NT2/D1 (cell line): ENCODE measurements at regions not wholly inside any gene's neighbourhood (a gene's known extent, or its start where the extent isn't known, plus 50 kb on each side); places are given as distances from the start of the nearest gene placed in this dataset.

Experiments
- DNase-seq: peaks from one replicate; pipeline ENCODE4 v3.0.0-alpha.2; 2011; ENCODE audit warnings: low read depth, low spot score
- H3K27me3 ChIP-seq: 2 replicates; pipeline ENCODE4 v1.6.0; 2011; ENCODE audit warnings: mild to moderate bottlenecking; ENCODE audit not compliant: insufficient read length, insufficient read depth
- H3K36me3 ChIP-seq: 2 replicates; pipeline ENCODE4 v1.6.1; 2011; ENCODE audit warnings: mild to moderate bottlenecking, low read length, mixed read lengths; ENCODE audit not compliant: insufficient read depth, insufficient read length
- H3K4me1 ChIP-seq: 2 replicates; pipeline ENCODE4 v1.5.1; 2011; ENCODE audit not compliant: insufficient read depth, insufficient read length
- H3K4me3 ChIP-seq: 2 replicates; pipeline ENCODE4 v1.5.1; 2011; ENCODE audit warnings: low read depth; ENCODE audit not compliant: insufficient read length
- H3K9ac ChIP-seq: 2 replicates; pipeline ENCODE4 v1.6.0; 2011; ENCODE audit warnings: low read depth; ENCODE audit not compliant: insufficient read length
- H3K9me3 ChIP-seq: 2 replicates; pipeline ENCODE4 v1.5.1; 2011; ENCODE audit warnings: mild to moderate bottlenecking, low read length; ENCODE audit not compliant: insufficient read depth
- SUZ12 ChIP-seq: IDR thresholded peaks from 2 replicates; pipeline ENCODE4 v1.6.1; 2011; ENCODE audit not compliant: insufficient read length, insufficient read depth; ENCODE audit errors: extremely low read depth
- YY1 ChIP-seq: IDR thresholded peaks from 2 replicates; pipeline ENCODE4 v1.6.1; 2011; ENCODE audit not compliant: insufficient read length, insufficient read depth
- ZNF274 ChIP-seq: IDR thresholded peaks from 2 replicates; pipeline ENCODE4 v1.6.1; 2011; ENCODE audit warnings: mild to moderate bottlenecking, low read depth, low read length

DNA sequence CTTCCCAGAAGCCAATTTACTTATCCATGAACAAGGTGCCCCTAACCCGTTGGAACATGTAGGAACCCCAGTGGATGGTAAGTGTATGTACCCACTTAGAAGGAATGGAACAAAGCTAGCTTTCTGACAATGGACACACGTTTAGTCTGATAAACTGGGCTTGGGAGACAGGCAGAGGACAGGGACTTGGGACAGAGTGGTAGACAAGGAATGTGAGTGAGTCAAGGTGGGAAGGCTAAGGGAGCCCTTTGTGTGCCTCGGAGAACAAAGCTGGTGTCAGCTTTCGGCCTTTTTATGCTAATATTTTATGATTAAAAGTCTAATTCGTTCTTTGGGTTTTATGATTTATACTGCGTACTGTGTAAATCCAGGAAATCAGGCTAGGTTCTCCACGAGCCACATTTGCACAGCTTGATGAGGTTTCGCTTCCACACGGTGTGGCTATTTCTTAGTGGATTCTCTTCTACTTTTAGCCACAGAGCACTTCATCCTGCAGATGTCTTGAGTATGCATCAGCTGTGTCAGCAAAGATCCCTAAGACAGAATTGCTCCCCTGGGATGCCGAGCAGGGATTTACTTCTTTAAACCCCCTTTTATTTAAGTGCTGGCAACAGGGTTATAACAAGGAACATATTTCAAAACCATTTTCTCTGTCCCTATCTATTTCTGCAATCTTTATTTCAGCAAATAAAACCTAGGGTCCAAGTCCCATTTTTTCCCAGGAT, 258.5 kb downstream of the DLEU7 start:
- Histone ChIP-seq H3K36me3 (no peaks in the 10 kb centered on the region), H3K4me1 (no peaks in the 10 kb centered on the region), H3K9ac (no peak overlapping the region), H3K27me3 (no peaks in the 10 kb centered on the region), H3K4me3 (no peak overlapping the region), H3K9me3 (no peaks in the 10 kb centered on the region)
- DNase-seq, result no peak
- TF ChIP-seq YY1 (no peak), ZNF274 (no peak), SUZ12 (no peak)

- no peak overlapping the region for H3K4me3 ChIP-seq
- no peak for DNase-seq
- no peaks in the 10 kb centered on the region for H3K4me1 ChIP-seq
- no peaks in the 10 kb centered on the region for H3K27me3 ChIP-seq
- no peaks in the 10 kb centered on the region for H3K9me3 ChIP-seq
- no peaks in the 10 kb centered on the region for H3K36me3 ChIP-seq
- no peak for TF ChIP-seq YY1
- TF ChIP-seq ZNF274, result no peak
- TF ChIP-seq SUZ12, result no peak
- H3K9ac ChIP-seq, result no peak overlapping the region
These were observed 257.6 kb downstream of the DLEU7 start for GRCh38 chr13:50585674-50586413.

DNA sequence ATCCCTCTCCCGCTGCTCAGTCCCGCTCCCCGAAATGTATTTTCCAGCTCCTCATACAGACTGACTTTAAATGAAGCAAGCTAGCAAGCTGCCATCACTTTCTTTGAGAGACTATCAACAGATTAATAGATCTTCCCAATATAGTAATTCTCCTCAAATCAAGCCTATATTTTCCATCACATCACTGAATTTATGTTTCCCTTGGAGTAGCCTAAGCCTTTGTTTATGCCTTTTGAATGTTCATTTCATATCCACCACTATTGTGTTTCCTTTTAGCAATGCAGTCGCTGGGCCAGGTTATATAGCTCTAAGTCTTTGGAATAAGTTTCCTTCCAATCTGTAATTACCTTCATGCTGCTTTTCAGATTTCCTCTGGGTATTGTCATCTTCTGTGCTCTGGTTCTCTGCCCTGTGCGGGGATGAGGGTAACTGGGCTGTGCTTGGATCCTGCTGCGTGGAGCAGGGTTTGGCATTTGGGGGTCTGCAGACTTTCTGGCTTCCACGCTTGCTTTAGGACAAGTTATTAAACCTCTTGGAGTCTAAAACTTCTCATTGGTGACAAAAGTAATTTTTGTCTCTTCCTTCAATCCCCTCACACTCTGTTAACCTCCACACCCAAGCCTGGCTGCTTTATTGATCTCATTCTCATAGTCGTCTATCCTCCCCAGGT, 256.9 kb downstream of the DLEU7 start:
- Histone ChIP-seq H3K4me1 (no peaks in the 10 kb centered on the region), H3K9ac (no peak overlapping the region), H3K27me3 (no peaks in the 10 kb centered on the region), H3K36me3 (no peaks in the 10 kb centered on the region), H3K4me3 (no peak overlapping the region), H3K9me3 (no peaks in the 10 kb centered on the region)
- no peak for DNase-seq
- TF ChIP-seq ZNF274 (no peak), SUZ12 (no peak)

- H3K4me1 ChIP-seq, result no peaks in the 10 kb centered on the region
These were observed 256.4 kb downstream of the DLEU7 start for GRCh38 chr13:50587115-50587514.

GRCh38 chr13:50587645-50588373, 255.7 kb downstream of the DLEU7 start:
- H3K27me3 ChIP-seq, result no peaks in the 10 kb centered on the region
- no peaks in the 10 kb centered on the region for H3K4me1 ChIP-seq
- H3K9me3 ChIP-seq, result no peaks in the 10 kb centered on the region
- H3K9ac ChIP-seq, result no peak overlapping the region
- TF ChIP-seq SUZ12, result no peak
- no peaks in the 10 kb centered on the region for H3K36me3 ChIP-seq
- H3K4me3 ChIP-seq, result no peak overlapping the region
- DNase-seq, result no peak

More at GRCh38 chr13:50587115-50587514, 256.4 kb downstream of the DLEU7 start:
- Histone ChIP-seq H3K36me3 (no peaks in the 10 kb centered on the region), H3K4me3 (no peak overlapping the region), H3K27me3 (no peaks in the 10 kb centered on the region), H3K9me3 (no peaks in the 10 kb centered on the region), H3K9ac (no peak overlapping the region)
- DNase-seq, result no peak
- TF ChIP-seq SUZ12, result no peak
- no peak for TF ChIP-seq ZNF274
- no peak for TF ChIP-seq YY1

GRCh38 chr13:50588491-50589130, 254.9 kb downstream of the DLEU7 start:
- Histone ChIP-seq H3K9me3 (no peaks in the 10 kb centered on the region), H3K4me3 (no peak overlapping the region), H3K9ac (no peak overlapping the region), H3K27me3 (no peaks in the 10 kb centered on the region), H3K4me1 (no peaks in the 10 kb centered on the region), H3K36me3 (no peaks in the 10 kb centered on the region)
- no peak for DNase-seq
- TF ChIP-seq YY1, result no peak
- TF ChIP-seq SUZ12, result no peak
- no peak for TF ChIP-seq ZNF274
